ENCODE measurements at regions not wholly inside any gene's neighbourhood (a gene's known extent, or its start where the extent isn't known, plus 50 kb on each side); places are given as distances from the start of the nearest gene placed in this dataset.

DNA sequence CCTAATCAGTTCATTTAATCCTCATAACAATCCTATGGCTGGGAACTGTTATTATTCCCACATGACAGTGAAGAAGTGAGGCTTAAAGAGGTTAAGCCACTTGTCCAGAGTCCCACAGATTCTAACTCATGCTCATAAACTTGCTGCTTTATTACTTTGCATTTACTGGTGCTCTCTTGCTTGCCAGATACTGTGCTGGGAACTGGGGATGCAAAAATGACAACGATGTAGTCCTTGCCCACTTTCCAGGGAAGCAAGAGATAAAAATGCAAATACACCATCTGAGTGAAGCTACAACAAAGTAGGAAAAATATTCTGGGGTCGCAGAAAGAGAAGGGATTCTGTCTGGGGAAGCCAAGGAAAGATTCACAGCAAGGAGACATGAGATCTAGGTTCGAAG, 335.0 kb downstream of the VPS13C start:
- peaks cover 15% of the 10 kb centered on the region for H3K27me3 Mint-ChIP-seq
- POLR2A ChIA-PET = no interaction called here
- no peak overlapping the region for H3K27ac Mint-ChIP-seq
- CTCF ChIA-PET = no interaction called here
- no peak overlapping the region for H3K4me3 Mint-ChIP-seq
- DNase-seq = no peak
- no peaks in the 10 kb centered on the region for H3K36me3 Mint-ChIP-seq (ENCODE audit: low read depth)
- no peaks in the 10 kb centered on the region for H3K9me3 Mint-ChIP-seq
- no peaks in the 10 kb centered on the region for H3K4me1 Mint-ChIP-seq

DNA sequence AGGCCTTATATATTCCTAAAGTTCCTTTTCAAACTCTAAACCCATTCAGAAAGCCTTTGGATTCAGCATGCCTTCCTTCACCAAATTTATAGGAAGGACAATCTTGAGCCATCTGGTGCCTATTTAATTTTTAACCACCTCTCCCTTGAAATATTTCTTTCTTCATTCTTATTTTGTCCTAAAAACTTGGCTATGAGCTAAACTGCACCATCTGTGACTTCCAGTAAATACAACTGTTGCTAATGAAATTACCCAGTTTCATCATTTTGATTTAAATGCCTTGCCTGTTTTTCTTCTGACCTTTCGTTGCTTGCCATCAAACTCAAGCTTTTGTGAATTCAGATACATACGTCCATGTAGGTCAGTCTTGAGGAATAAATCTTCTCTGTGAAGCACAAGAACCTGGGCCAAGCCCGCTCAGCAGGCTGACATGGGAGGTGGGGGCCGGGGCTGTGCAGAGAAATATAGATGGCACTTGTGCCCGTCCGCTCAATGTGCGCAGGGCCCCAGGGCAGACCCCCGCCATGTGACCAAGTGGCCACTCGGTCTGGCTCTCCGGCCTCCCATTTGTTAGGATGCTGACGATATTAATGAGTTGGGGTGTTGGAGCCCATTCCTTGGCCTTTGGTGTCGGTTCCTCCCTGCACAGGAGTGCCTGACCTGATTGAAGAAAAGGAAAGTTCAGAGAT, 335.9 kb downstream of the VPS13C start:
- H3K36me3 Mint-ChIP-seq (ENCODE audit: low read depth) = no peaks in the 10 kb centered on the region
- DNase-seq = no peak
- peaks cover 13% of the 10 kb centered on the region for H3K27me3 Mint-ChIP-seq
- ChIA-PET CTCF (no interaction called here), POLR2A (no interaction called here)
- no peaks in the 10 kb centered on the region for H3K4me1 Mint-ChIP-seq
- no peak overlapping the region for H3K4me3 Mint-ChIP-seq
- no peak overlapping the region for H3K27ac Mint-ChIP-seq
- no peaks in the 10 kb centered on the region for H3K9me3 Mint-ChIP-seq

DNA sequence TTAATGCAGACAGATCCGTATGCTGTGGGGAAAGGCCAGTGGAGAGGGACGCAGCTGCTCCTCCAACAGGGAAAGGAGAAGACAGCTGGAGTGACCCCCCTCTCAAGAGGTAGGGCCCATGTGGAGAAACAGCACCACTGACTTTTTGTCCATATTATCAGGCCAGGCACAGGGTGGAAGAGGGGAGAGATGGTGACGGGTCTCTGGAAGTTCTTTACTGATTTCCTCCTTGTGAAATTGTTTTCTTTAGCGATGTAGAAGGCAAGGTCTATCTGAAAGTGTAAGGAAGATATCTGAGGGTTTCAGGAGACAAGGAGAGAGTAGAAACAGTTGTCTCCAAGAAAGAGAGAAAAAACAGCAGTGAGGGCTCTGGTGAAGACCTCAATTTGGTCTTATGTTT, 338.8 kb downstream of the VPS13C start:
- POLR2A ChIA-PET = no interaction called here
- no peak for DNase-seq
- H3K4me3 Mint-ChIP-seq = no peak overlapping the region

DNA sequence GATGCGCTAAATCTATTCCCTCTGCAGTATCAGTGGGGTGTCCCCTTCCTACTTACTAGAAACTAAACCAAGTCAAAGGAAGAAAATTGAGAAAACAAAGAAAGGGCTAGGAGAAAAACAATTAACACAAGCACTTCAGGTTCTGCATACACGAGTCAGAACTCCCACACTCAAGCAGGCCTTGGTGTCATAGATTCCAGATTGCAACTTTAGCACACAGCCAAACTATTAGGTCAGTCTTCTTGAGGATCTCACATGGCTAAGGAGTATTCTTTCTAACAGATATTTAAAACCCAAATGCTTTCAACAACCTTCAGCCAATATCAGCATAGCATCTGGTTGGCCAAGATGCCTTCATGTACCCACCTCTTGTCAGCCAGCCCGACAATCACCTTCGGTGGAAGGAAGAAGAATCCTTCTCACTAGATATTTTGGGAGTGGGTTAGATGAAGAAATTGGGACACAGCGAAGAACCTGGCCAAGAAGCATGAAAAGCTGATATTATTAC, 340.0 kb downstream of the VPS13C start:
- Mint-ChIP-seq H3K36me3 (ENCODE audit: low read depth) (no peaks in the 10 kb centered on the region), H3K4me3 (no peak overlapping the region), H3K9me3 (no peaks in the 10 kb centered on the region), H3K27me3 (peaks cover 11% of the 10 kb centered on the region), H3K4me1 (no peaks in the 10 kb centered on the region), H3K27ac (no peak overlapping the region)
- no peak for DNase-seq
- POLR2A ChIA-PET = no interaction called here
- CTCF ChIA-PET = no interaction called here

More for the DNA sequence above, 338.8 kb downstream of the VPS13C start:
- H3K27me3 Mint-ChIP-seq = peaks cover 14% of the 10 kb centered on the region
- no peaks in the 10 kb centered on the region for H3K9me3 Mint-ChIP-seq
- H3K4me1 Mint-ChIP-seq = no peaks in the 10 kb centered on the region
- no peak overlapping the region for H3K27ac Mint-ChIP-seq
- no peaks in the 10 kb centered on the region for H3K36me3 Mint-ChIP-seq (ENCODE audit: low read depth)
- CTCF ChIA-PET = no interaction called here

DNA sequence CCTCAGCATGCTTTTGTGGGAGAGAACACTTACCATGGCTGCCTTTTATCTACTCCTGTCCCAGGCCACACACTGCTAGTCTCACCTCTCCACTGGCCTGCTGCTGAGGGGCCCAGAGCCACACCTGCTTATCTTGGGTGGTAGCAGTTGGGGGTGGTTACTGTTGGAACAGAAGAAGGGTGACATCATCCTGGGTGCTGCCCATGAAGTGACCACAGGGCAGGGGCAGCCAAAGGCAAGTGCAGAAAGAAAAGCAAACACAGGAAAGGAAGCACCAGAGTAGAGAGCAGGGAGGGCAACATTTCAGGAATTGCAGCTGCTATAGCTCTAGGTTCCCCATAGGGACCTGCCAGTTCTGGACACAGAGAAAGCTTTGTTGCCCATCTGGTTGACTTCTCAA, 345.2 kb downstream of the VPS13C start:
- no peak for DNase-seq
- CTCF ChIA-PET = interaction anchor here (1.2 kb wide), 1 partner anchor 11 kb away, joined by 3 read pairs; no protein-coding TSS in a partner anchor
- Mint-ChIP-seq H3K4me1 (no peaks in the 10 kb centered on the region), H3K36me3 (ENCODE audit: low read depth) (no peaks in the 10 kb centered on the region), H3K27me3 (peaks cover 6% of the 10 kb centered on the region), H3K27ac (no peak overlapping the region), H3K9me3 (no peaks in the 10 kb centered on the region), H3K4me3 (no peak overlapping the region)
- POLR2A ChIA-PET = interaction anchor here (0.6 kb wide), 1 partner anchor 22 kb away, joined by 3 read pairs; no protein-coding TSS in a partner anchor

DNA sequence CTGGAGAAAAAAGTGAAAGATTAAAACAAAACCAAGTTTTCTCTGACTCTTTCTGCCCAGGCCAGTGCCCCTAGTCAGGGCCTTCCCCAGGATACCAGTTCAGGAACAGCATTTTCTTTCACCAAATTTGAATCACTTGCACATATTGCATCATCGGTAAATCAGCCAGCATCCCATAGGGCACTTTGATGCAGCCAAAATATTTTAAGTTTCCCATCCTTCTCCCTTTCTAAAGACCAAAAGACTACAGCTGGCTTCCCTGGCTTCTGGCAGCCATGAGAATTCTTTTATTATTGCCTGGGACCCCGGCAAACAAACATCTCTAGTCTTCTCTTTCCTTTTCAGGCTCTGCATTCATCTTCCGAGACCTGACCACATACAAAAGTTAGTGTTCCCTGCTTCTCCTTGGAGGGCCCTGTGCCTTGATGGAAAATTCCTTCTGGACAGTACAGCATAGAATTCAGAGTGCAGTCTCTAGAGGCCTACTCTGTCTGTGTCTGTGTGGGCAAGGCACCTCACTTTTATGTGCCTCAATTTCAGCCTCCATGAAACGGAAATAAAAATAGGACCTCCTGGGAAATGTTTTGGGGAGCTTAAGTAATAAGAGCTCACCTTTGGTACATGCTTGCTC, 348.0 kb downstream of the VPS13C start:
- Mint-ChIP-seq H3K4me1 (no peaks in the 10 kb centered on the region), H3K27ac (no peak overlapping the region), H3K36me3 (ENCODE audit: low read depth) (no peaks in the 10 kb centered on the region), H3K4me3 (no peak overlapping the region), H3K9me3 (no peaks in the 10 kb centered on the region), H3K27me3 (peaks cover 4% of the 10 kb centered on the region)
- CTCF ChIA-PET = no interaction called here
- no peak for DNase-seq
- POLR2A ChIA-PET = no interaction called here

DNA sequence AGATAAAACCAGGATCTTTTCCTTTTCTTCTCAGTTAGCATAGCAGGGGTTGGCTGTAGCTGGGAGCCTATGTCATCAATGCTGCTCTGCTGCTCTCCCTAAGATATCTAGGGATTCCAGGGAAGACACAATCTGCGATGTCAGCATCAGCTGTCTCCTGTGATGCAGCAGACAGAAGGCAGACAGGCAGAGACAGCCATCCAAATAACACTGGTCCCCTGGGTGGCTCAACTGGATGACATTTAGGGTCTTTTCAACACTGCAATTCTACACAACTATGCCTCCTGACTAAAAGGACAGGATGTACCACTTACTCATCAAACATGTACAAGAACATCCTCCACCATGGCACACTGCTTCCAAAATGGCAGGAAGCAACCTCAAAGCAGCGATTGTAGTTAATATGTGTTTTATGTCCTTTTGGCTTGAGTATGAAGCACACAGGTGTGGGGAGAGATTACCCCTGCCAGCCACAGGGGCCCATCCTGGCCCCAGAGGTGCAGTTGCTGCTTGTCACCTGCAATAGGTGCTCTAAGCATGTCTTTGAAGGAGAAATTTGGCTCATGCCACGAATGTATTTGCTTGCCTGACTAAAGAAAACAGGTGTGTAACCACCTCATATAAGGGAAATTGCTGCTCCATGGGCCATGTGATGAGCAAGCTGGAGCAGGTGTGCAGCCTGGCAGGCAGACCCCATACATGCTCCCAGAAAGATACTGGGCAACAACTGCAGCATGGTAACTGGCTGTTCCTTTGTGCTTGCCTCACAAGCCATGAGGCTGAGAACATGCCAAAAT, 357.8 kb downstream of the VPS13C start:
- POLR2A ChIA-PET = no interaction called here
- Mint-ChIP-seq H3K9me3 (no peaks in the 10 kb centered on the region), H3K4me3 (no peak overlapping the region), H3K36me3 (ENCODE audit: low read depth) (no peaks in the 10 kb centered on the region), H3K4me1 (no peaks in the 10 kb centered on the region), H3K27me3 (peaks cover 18% of the 10 kb centered on the region), H3K27ac (no peak overlapping the region)
- CTCF ChIA-PET = no interaction called here
- DNase-seq = no peak

DNA sequence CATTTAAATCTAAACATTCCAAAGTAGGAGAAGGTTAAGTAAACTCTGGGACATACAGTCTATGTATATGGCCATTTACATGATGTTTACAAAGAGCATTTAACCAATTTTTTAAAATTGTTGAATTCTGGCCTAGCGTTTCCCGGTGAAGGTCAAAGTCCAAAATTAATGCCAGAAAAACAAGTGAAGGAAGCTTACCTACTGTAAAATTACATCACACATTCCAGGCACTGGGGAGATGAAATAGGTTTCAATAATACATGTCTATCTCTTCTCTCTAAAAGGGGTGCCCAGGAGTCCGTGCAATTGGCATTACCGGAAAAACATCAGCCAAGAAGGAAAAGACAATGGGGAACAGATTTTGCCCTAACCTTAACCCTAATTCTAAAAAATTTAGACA, 358.8 kb downstream of the VPS13C start:
- no peaks in the 10 kb centered on the region for H3K9me3 Mint-ChIP-seq
- DNase-seq = no peak
- H3K36me3 Mint-ChIP-seq (ENCODE audit: low read depth) = no peaks in the 10 kb centered on the region
- no peak overlapping the region for H3K27ac Mint-ChIP-seq
- no peaks in the 10 kb centered on the region for H3K4me1 Mint-ChIP-seq
- peaks cover 21% of the 10 kb centered on the region for H3K27me3 Mint-ChIP-seq
- POLR2A ChIA-PET = no interaction called here
- CTCF ChIA-PET = no interaction called here
- H3K4me3 Mint-ChIP-seq = no peak overlapping the region

DNA sequence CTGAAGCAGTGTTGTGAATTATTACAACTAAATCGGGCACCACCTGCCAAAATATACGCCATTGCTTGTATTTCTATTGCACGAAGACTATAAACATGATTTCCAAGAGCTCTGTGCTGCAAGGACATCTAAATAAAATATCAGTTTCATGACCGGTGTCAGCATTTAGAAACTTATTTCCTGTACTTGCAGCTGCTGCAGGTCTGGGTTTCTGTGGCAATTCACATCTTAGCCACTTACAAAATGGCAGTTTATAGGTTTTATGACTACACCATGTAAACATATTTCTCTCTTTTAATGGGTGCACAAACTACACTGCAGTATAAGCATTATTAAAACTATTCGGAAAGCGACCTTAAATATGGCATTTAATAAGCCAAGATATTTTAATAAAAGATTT, 359.4 kb downstream of the VPS13C start:
- Mint-ChIP-seq H3K4me3 (no peak overlapping the region), H3K27me3 (peaks cover 18% of the 10 kb centered on the region), H3K36me3 (ENCODE audit: low read depth) (no peaks in the 10 kb centered on the region), H3K27ac (no peak overlapping the region), H3K4me1 (no peaks in the 10 kb centered on the region), H3K9me3 (no peaks in the 10 kb centered on the region)
- ChIA-PET CTCF (no interaction called here), POLR2A (no interaction called here)
- no peak for DNase-seq

DNA sequence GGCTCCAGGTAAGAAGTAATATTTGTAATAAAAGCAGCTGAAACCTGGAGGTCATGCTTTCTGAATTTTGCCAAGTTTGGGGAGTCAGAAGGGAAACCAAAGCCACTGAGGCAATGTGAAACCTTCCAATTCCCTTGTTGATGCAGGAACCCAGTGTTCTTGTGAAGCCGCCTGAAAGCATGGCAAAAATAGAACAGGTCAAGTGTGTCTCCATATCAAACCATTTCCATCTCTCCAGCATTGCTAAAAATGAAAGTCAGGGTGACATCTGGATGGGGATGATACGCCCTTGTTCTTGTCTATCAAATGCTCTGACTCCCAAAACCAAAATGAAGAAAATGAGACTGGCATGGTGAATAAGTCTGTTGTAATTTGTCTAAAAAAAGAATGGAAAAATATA, 362.5 kb downstream of the VPS13C start:
- H3K4me3 Mint-ChIP-seq = no peak overlapping the region
- peaks cover 20% of the 10 kb centered on the region for H3K27me3 Mint-ChIP-seq
- no peak for DNase-seq
- H3K9me3 Mint-ChIP-seq = no peaks in the 10 kb centered on the region
- no peaks in the 10 kb centered on the region for H3K4me1 Mint-ChIP-seq
- ChIA-PET POLR2A (no interaction called here), CTCF (no interaction called here)
- no peaks in the 10 kb centered on the region for H3K36me3 Mint-ChIP-seq (ENCODE audit: low read depth)
- no peak overlapping the region for H3K27ac Mint-ChIP-seq

DNA sequence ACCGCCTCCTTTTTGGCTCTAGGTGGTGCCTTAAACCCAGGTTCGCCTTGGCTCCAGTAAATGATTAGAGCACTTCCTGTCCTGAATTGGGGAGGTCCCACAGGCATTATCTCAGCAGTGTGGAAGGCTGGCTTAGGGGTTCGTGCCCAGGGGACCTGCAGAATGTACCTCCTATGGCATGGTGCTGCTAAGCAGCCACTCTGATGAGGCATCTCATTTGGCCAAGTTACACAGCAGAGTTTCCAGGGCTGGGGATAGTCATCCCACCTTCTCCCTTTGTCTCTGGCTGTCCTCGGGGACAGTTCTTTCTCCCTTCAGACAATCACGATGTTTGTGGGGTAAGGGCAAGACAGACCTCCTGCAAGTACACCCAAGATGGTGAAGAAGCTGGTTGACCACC, 371.2 kb downstream of the VPS13C start:
- Mint-ChIP-seq H3K4me1 (no peaks in the 10 kb centered on the region), H3K9me3 (no peaks in the 10 kb centered on the region), H3K27me3 (peaks cover 8% of the 10 kb centered on the region), H3K36me3 (ENCODE audit: low read depth) (no peaks in the 10 kb centered on the region), H3K27ac (no peak overlapping the region), H3K4me3 (no peak overlapping the region)
- no peak for DNase-seq
- ChIA-PET CTCF (no interaction called here), POLR2A (no interaction called here)

DNA sequence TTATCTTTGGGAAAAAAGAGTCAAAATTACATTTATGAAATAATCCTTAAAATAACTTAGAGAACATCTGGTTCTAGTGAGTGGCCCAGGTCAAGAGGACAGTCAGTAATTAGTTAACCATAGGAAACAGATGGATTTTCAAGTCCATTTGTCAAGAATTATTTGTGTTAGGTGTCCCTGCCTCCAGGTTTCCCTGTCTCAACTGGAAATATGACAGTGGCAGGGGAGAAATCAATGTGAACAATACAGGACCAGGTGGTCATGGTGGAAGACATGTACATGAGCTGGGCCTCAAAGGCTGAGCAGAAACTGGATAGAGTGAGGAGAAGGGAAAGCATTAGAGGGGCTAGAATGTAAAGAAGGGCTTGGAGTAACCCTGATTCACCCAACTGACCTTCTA, 372.6 kb downstream of the VPS13C start:
- H3K9me3 Mint-ChIP-seq = no peaks in the 10 kb centered on the region
- ChIA-PET CTCF (no interaction called here), POLR2A (no interaction called here)
- no peaks in the 10 kb centered on the region for H3K4me1 Mint-ChIP-seq
- no peak overlapping the region for H3K4me3 Mint-ChIP-seq
- DNase-seq = no peak
- H3K27ac Mint-ChIP-seq = no peak overlapping the region
- no peaks in the 10 kb centered on the region for H3K36me3 Mint-ChIP-seq (ENCODE audit: low read depth)
- H3K27me3 Mint-ChIP-seq = peaks cover 8% of the 10 kb centered on the region

DNA sequence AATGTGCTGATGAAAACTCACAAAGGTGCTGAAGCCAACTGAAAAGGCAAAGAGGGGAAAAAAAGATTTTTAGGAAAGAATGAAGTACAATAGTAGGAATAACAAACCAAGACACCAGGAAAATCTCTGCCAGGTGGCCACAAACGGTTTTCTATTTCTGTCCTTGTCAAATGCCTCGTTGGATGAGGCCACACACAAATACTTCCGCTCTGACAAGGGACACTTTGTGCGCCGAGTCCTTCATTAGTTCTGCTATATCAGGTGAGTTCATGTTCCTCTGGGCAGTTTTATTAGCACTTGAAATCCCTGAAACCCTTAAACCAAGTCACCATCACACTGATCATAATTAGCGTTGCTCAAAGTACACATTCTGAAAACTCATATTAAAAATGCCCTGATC, 373.1 kb downstream of the VPS13C start:
- no peaks in the 10 kb centered on the region for H3K36me3 Mint-ChIP-seq (ENCODE audit: low read depth)
- H3K27me3 Mint-ChIP-seq = peaks cover 8% of the 10 kb centered on the region
- POLR2A ChIA-PET = no interaction called here
- no peaks in the 10 kb centered on the region for H3K4me1 Mint-ChIP-seq
- CTCF ChIA-PET = no interaction called here
- no peak for DNase-seq
- no peak overlapping the region for H3K4me3 Mint-ChIP-seq
- no peaks in the 10 kb centered on the region for H3K9me3 Mint-ChIP-seq
- no peak overlapping the region for H3K27ac Mint-ChIP-seq
